Panc1 (cell line): ENCODE measurements at regions not wholly inside any gene's neighbourhood (a gene's known extent, or its start where the extent isn't known, plus 50 kb on each side); places are given as distances from the start of the nearest gene placed in this dataset.

Experiments used
- CTCF ChIP-seq: fragments of 450-650 bp; IDR thresholded peaks from 2 replicates; pipeline ENCODE4 v1.5.1; 2017; ENCODE audit warnings: mild to moderate bottlenecking
- POLR2AphosphoS5 ChIP-seq: IDR thresholded peaks from 2 replicates; pipeline ENCODE4 v1.6.1; 2012; ENCODE audit warnings: mild to moderate bottlenecking, low read depth, low read length, moderate library complexity
- REST ChIP-seq, 2 experiments: IDR thresholded peaks; 2 replicates each; pipeline ENCODE4 v1.6.1; 2011 to 2012; ENCODE audit warnings: low read depth in 2 of 2, control low read depth in 1 of 2, low read length in 1 of 2, mild to moderate bottlenecking in 1 of 2, moderate library complexity in 1 of 2; ENCODE audit not compliant: insufficient read depth in 1 of 2
- SIN3A ChIP-seq: IDR thresholded peaks from 2 replicates; pipeline ENCODE4 v1.6.1; 2012; ENCODE audit warnings: low read depth, mild to moderate bottlenecking, low read length, moderate library complexity, borderline replicate concordance; ENCODE audit not compliant: insufficient read depth
- TCF7L2 ChIP-seq: IDR thresholded peaks from 2 replicates; pipeline ENCODE4 v1.6.1; 2011; ENCODE audit warnings: mild to moderate bottlenecking, low read depth, low read length, inconsistent platforms

GRCh38 chr5:12332480-12332879 is 428.2 kb upstream of the CTNND2 start:
- TF ChIP-seq CTCF (no peak), POLR2AphosphoS5 (no peak), REST (IDR thresholded peaks at IDR 0.05; ENCODE audit: insufficient read depth in 1 of 2, low read depth in 2 of 2, low read length in 1 of 2) (no peak), SIN3A (no peak), TCF7L2 (no peak)
